Erythroblast (primary cell): ENCODE measurements at regions not wholly inside any gene's neighbourhood (a gene's known extent, or its start where the extent isn't known, plus 50 kb on each side); places are given as distances from the start of the nearest gene placed in this dataset.

ENCODE experiments used
- DNase-seq, 2 experiments: peaks; one replicate each; lab custom pipeline; 2025; lab: John Stamatoyannopoulos, UW
- GATA1 ChIP-seq: IDR thresholded peaks from 2 replicates; pipeline ENCODE4 v1.6.1; 2011; ENCODE audit warnings: low read depth, mild to moderate bottlenecking, control low read depth, low read length, moderate library complexity
- POLR2A ChIP-seq: IDR thresholded peaks from 2 replicates; pipeline ENCODE4 v1.6.1; 2011; ENCODE audit warnings: mild to moderate bottlenecking, low read length

GRCh38 chr6:82056567-82056966 lies 191.0 kb downstream of the IBTK start:
- DNase-seq, result no peak
- TF ChIP-seq GATA1 (no peak), POLR2A (no peak)

GRCh38 chr6:82045965-82046756 lies 201.4 kb downstream of the IBTK start:
- TF ChIP-seq POLR2A, result no peak
- TF ChIP-seq GATA1, result no peak

GRCh38 chr6:82040405-82041221 lies 206.9 kb downstream of the IBTK start:
- peak; percentile 2 to 49 for DNase-seq
- TF ChIP-seq GATA1 (no peak), POLR2A (no peak)

More at GRCh38 chr6:82045965-82046756, 201.4 kb downstream of the IBTK start:
- no peak for DNase-seq

- no peak for DNase-seq
- TF ChIP-seq GATA1, result no peak
- no peak for TF ChIP-seq POLR2A
Observed at GRCh38 chr6:82038631-82039030, 208.9 kb downstream of the IBTK start.

- DNase-seq, result no peak
- TF ChIP-seq GATA1 (no peak), POLR2A (no peak)
Observed at GRCh38 chr6:82035526-82035925, 212.0 kb downstream of the IBTK start.

- no peak for DNase-seq
- TF ChIP-seq POLR2A (no peak), GATA1 (no peak)
Observed at GRCh38 chr6:82033631-82034211, 213.8 kb downstream of the IBTK start.

GRCh38 chr6:82032444-82032843 lies 215.1 kb downstream of the IBTK start:
- TF ChIP-seq GATA1 (no peak), POLR2A (no peak)
- DNase-seq, result no peak

GRCh38 chr6:82030761-82031503 lies 216.6 kb downstream of the IBTK start:
- TF ChIP-seq POLR2A, result no peak
- no peak for TF ChIP-seq GATA1
- no peak for DNase-seq

GRCh38 chr6:82030301-82030700 lies 217.2 kb downstream of the IBTK start:
- TF ChIP-seq POLR2A, result no peak
- TF ChIP-seq GATA1, result no peak
- no peak for DNase-seq

- DNase-seq, result no peak
- TF ChIP-seq POLR2A, result no peak
Observed at GRCh38 chr6:82025271-82025670, 222.3 kb downstream of the IBTK start.

GRCh38 chr6:82022614-82023129 lies 224.9 kb downstream of the IBTK start:
- TF ChIP-seq GATA1 (no peak), POLR2A (no peak)
- no peak for DNase-seq

GRCh38 chr6:82017773-82018172 lies 229.8 kb downstream of the IBTK start:
- TF ChIP-seq GATA1 (no peak), POLR2A (no peak)
- DNase-seq, result no peak

- DNase-seq, result no peak
- TF ChIP-seq POLR2A (no peak), GATA1 (no peak)
Observed at GRCh38 chr6:82017288-82017687, 230.3 kb downstream of the IBTK start.

- no peak for DNase-seq
- TF ChIP-seq GATA1 (no peak), POLR2A (no peak)
Observed at GRCh38 chr6:82015526-82015925, 232.0 kb downstream of the IBTK start.
